ENCODE measurements at regions not wholly inside any gene's neighbourhood (a gene's known extent, or its start where the extent isn't known, plus 50 kb on each side); places are given as distances from the start of the nearest gene placed in this dataset.
A peak's percentile ranks its signal among the peaks of the same experiment; 100 is the strongest.

- peak; percentile 74 for TF ChIP-seq RUNX3 (IDR thresholded peaks at IDR 0.05; ENCODE audit: low read length)
- no peak for TF ChIP-seq HCFC1 (IDR thresholded peaks at IDR 0.05; ENCODE audit: low read length)
- peak; percentile 39; the same call in 1 of the 2 replicates for TF ChIP-seq NFIC (IDR thresholded peaks at IDR 0.05; ENCODE audit: low read depth, low read length)
- no peak for TF ChIP-seq PAX5 (IDR thresholded peaks at IDR 0.05; ENCODE audit: borderline replicate concordance, low read depth, low read length)
- TF ChIP-seq ZBED1 (IDR thresholded peaks at IDR 0.05; ENCODE audit: borderline replicate concordance), result no peak
Observed at GRCh38 chr12:88339254-88339949, 197.3 kb downstream of the TMTC3 start (continued).

GRCh38 chr12:88339966-88340365 lies 197.9 kb downstream of the TMTC3 start:
- no peak overlapping the region for H3K4me3 ChIP-seq
- DNase-seq (ENCODE audit: low read depth, low spot score), result no peak
- no peak for ATAC-seq
- no peaks in the 10 kb centered on the region for H3K79me2 ChIP-seq (ENCODE audit: control insufficient read depth, insufficient read depth, low read length)
- intact Hi-C loops (cut with micrococcal nuclease; ENCODE audit: unreplicated experiment), result no loop called here
- no peak overlapping the region for H3K4me2 ChIP-seq (ENCODE audit: control insufficient read depth, insufficient read depth)
- no TSS peak for BruUV-seq (replicated peaks)
- WGBS (ENCODE audit: insufficient coverage, insufficient replicate concordance, low lambda C conversion rate, missing lambda C conversion rate), result 6% methylated on average over 1 of the region's 1 CpG
- H3K9ac ChIP-seq (ENCODE audit: control insufficient read depth, insufficient read depth, low read length), result no peak overlapping the region
- no peaks in the 10 kb centered on the region; the same call in 1 of the 3 replicates for H3K9me3 ChIP-seq (replicated peaks; ENCODE audit: control insufficient read depth, insufficient read depth, low read length)
- no peaks in the 10 kb centered on the region for H3K4me1 ChIP-seq (ENCODE audit: control insufficient read depth, insufficient read depth, low read length)
- no peak for FAIRE-seq
- no peaks in the 10 kb centered on the region for H4K20me1 ChIP-seq (ENCODE audit: control insufficient read depth, insufficient read depth)
- ChIA-PET CTCF (interaction anchor here (1.3 kb wide), 1 partner anchor 15 kb away, joined by 5 read pairs; no protein-coding TSS in a partner anchor), POLR2A (no interaction called here), RAD21 (ENCODE audit: unreplicated experiment) (no interaction called here), SMC1A (ENCODE audit: uncharacterized antibody, unreplicated experiment) (interaction anchor here (0.6 to 0.9 kb wide), 3 partner anchors 10 to 41 kb away, joined by 3 to 4 read pairs (median 3); no protein-coding TSS in a partner anchor)
- no peak overlapping the region for H2AFZ ChIP-seq (ENCODE audit: control insufficient read depth, low read depth, low read length)
- in situ Hi-C loops (cut with MboI), result no loop called here
- H3K36me3 ChIP-seq (ENCODE audit: control insufficient read depth in 2 of 2, insufficient read depth in 2 of 2, low read length in 1 of 2), result no peaks in the 10 kb centered on the region
- H3K27ac ChIP-seq (ENCODE audit: control insufficient read depth, insufficient read depth), result no peak overlapping the region
- H3K27me3 ChIP-seq (replicated peaks in 1 of 2; ENCODE audit: control insufficient read depth in 2 of 2, insufficient read depth in 2 of 2, low read length in 1 of 2), result no peaks in the 10 kb centered on the region
- no peak for TF ChIP-seq NBN (IDR thresholded peaks at IDR 0.05)
- no peak for TF ChIP-seq ZNF592 (IDR thresholded peaks at IDR 0.05)
- no peak for TF ChIP-seq CREM (IDR thresholded peaks at IDR 0.05; ENCODE audit: low read depth)
- TF ChIP-seq CHD4 (IDR thresholded peaks at IDR 0.05), result no peak
- TF ChIP-seq BCLAF1 (IDR thresholded peaks at IDR 0.05), result no peak
- TF ChIP-seq ZNF207 (IDR thresholded peaks at IDR 0.05; ENCODE audit: borderline replicate concordance), result no peak
- no peak for TF ChIP-seq YY1 (IDR thresholded peaks at IDR 0.05; ENCODE audit: low read depth, low read length)
- TF ChIP-seq PML (IDR thresholded peaks at IDR 0.05; ENCODE audit: low read length), result no peak
- no peak for TF ChIP-seq RFX5 (IDR thresholded peaks at IDR 0.05; ENCODE audit: low read depth, low read length)
- no peak for TF ChIP-seq ZSCAN29 (IDR thresholded peaks at IDR 0.05)
- TF ChIP-seq STAT1 (conservative IDR thresholded peaks at IDR 0.05), result no peak
- no peak for TF ChIP-seq SUPT20H (IDR thresholded peaks at IDR 0.05; ENCODE audit: borderline replicate concordance, control insufficient read depth, low read depth, low read length)
